NCI-H460 (cell line): ENCODE measurements at regions not wholly inside any gene's neighbourhood (a gene's known extent, or its start where the extent isn't known, plus 50 kb on each side); places are given as distances from the start of the nearest gene placed in this dataset.
"Not testable (repeated sequence)": the region's sequence is repeated elsewhere in the genome, so short reads cannot be mapped to it uniquely, and the experiment has no call there.

Source experiments
- DNase-seq: peaks from one replicate; pipeline ENCODE4 v3.0.0-alpha.2; 2016; ENCODE audit warnings: low read depth; ENCODE audit errors: extremely low read depth

DNA sequence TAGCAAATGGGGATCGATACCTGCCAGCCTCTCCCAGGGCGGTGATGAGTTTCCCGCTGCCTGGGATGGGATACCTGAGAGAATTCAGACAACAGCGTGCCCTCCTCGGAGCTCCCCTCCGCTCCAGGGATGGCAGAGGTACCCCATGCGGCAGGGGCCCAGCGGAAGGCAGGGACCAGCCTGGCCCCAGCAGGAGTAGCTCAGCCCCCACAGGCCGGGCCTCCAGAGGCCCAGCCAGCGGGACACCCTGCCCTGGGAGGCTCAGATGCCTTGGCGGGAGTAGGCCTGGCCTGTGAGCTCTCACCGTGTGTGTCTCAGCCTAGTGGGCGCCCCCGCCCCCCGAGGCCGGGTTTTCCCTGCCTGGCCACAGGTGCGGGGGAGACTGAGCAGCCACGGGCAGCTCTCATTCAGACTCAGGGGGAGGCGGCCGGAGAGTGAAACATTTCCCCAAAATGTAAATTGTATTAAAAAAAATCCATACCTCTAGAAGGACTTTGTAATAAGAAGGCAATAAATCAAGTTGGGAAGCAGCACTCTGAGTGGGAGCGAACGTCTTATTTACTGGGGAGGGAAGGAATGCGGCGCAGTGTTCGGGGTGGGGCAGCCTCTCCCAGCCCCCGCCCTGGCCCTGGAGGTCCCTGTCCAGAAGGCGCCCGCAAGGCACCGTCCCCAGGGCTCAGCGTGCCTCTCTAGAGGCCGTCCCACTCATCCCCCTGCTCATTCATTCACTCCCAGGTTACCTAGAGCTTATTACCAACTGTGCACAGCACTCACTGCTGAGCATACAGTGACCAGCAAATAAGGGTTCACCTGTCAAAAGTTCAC lies 888.0 kb downstream of the BRD1 start:
- DNase-seq = no peak

DNA sequence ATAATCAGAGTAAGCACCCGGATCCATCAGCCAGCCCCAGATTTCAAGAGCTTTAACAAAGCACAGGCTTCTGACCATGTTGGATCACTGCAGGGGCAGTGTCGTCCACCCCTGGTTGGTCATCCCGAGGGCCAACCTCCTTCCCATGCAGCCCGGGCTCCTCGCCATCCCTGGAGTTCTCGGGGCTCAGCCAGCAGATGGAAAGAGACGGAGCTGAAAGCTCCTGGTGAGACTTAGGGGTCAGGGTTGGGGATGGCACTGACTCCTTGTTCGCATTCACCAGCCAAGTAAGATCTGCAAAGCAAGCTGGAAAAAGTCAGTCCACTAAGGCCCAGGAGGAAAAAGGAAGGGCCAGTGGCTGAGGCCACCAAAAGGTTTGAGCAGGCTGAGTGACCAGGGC lies 888.9 kb downstream of the BRD1 start:
- no peak for DNase-seq

DNA sequence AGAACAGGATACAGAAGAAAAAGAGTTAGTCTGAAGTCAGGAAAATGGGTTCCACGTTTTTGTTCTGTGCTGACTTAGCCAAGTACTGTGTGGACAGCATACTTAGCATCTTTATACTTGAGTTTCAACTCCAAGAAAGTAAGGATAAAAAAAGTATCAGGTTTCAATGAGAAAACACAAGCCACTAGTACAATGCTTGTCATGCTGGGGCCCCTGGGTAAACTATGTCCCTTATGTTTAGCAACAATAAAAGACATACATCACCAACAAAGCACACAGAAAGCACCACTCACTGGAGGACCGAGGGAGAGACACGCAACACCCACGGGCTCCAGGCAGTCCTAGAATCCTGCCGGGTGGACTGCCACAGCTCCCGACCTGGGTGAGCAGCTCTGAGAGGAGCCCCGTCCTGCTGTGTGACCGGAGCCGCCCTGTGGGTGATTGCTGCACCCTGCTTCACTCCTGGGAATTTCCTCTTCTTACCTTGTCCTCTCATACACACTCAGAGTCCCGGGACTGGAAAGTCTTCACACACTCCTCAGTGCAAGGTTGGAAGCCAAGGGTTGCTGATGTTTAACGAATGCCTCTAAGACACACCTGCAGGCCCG lies 890.5 kb downstream of the BRD1 start:
- no peak for DNase-seq

DNA sequence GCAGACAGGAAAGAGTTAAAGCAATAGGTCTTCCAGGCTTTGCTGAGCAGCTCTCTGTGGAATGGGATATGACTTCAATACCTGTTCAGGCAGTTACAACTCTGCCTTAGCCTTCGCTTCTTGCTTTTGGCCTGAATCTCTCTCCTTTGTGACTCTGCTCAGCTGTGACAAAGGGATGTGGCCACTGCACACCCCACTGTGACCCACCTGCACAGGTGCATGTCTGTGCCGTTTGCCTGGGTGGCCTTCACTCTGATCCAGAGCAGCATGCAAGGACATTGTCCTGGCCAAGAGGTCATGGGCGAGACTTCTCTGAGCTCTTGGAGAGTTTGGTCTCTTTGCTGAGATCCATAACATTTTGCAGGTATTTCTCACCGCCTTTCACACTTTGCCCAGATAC lies 891.3 kb downstream of the BRD1 start:
- DNase-seq = no peak

DNA sequence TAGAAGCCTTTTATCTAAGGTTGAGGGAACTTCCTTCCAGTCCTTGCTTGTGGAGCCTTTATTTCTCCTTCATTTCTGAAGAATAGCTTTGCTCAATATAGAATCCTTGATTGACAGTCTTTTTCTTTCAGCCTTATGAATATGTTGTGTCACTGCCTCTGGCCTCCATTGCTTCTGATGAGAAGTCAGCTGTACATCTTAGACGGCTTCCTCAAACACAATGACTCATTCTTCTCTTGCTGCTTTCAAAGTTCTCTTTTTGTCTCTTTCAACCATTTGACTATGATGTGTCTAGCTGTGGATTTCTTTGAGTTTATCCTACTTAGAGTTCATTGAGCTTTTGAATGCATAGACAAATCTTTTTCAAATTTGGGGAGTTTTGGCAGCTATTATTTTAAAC lies 893.2 kb downstream of the BRD1 start:
- no peak for DNase-seq

DNA sequence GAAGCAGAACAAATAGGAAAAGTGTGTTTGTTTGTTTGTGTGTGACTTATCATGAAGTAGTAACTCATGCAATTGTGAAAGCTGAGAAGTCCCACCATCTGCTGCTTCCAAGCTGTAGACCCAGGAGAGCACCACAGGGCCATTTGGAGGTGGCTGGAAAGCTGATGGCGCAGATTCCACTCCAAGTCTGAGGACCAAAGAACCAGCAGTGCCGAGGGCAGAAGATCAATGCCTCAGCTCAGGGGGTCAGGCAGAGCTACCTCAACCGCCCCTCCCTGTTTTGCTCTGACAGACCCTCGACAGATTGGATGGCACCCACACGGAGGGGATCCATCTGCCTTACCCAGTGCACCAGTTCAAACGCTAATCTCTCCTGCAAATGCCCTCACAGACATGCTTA lies 896.2 kb downstream of the BRD1 start:
- no peak for DNase-seq

DNA sequence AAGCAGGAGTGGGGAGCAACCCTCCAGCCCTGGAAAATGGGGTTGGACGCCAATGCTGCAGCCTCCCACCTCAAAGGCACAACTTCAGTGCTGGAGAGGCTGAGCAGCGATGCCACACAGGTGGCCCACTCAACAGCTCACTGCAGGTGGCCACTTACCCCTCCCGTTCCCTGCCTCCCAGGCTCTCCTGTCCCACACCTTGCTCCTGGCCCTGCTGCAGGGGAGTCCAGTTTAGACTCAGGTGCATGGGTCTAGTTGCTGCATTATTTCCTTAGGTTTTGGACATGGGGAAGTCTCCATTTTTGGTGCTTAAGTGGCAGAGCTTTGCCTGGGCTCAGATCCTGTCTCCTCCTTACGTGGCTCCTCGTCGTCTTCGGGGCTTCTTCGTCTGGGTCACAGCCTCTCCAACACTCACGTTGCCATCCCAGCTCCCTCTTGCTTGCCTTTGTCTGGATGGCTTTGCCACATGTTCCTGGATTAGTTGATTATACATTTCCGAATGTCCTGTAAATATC lies 898.3 kb downstream of the BRD1 start:
- DNase-seq = no peak

DNA sequence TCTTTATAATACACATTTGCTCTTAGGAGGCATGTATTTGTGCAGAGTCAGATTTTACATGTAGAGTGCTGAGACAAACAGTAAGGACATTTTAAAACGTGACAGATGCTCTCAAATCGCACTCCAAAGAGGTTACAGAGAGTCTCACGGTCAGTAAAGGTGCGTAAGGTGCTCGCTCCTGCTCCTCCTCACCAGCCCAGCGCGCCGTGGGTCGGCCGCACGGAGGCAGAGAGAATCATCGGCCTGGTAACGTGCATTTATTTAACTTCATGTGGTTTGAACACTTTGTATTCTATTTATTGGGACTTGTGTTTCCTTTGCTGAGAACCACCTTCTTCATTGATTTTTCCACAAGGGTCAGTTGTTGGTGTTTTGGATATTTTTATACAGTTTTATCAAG lies 900.1 kb downstream of the BRD1 start:
- no peak for DNase-seq

DNA sequence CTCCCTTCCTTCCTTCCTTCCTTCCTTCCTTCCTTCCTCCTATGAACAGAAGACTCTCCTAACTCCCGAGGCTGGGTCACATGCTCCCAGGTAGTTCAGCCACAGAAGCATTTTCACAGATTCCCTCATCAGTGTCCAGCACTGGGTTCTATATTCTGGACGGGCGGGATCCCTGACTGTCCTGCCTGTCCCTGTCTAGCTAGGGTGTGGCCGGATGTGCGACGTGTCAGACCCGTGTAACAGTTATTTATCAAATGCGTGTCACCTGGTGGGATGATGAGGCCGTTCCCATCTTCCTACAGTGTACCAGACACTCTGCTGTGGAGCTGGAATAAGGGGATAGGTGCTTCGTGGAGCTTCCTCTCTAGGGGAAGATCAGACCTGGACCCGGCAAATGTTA lies 901.0 kb downstream of the BRD1 start:
- DNase-seq = no peak

DNA sequence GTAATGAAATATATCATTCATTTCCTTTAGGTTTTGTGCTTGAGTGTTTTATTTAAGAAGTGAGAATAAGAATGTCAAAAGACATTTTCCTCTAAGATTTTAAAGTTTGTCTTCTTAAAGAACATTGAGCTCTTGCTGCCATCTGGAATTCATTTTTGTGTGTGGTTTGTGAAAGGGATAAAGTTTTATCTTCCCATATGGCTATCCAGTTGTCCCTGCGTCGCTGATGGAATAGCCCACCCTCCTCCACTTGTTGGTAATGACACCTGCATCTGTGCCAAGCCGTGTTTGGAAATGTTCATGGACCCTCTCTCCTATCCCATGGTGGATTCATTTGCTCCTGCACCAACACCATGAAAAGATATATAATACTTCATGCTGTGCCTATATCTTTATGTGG lies 901.5 kb downstream of the BRD1 start:
- DNase-seq = no peak

DNA sequence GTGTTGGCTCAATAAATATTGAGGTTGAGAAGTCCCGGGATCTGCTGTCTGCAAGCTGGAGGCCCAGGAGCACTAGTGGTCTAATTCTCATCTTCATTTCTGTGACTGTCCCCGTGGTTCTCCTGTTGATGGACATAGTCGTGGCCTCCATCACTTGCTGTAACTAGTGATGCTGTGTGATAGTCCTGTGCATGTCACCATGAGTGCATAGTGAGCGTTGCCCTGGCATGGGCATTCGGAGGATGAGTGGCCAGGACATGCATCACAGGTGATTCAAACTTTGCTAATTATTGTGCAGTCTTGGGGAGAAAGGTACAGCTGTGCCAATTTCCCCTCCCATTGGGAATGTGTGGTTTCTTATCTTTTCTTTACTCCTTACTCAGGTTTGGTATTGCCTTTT lies 902.2 kb downstream of the BRD1 start:
- DNase-seq = no peak

DNA sequence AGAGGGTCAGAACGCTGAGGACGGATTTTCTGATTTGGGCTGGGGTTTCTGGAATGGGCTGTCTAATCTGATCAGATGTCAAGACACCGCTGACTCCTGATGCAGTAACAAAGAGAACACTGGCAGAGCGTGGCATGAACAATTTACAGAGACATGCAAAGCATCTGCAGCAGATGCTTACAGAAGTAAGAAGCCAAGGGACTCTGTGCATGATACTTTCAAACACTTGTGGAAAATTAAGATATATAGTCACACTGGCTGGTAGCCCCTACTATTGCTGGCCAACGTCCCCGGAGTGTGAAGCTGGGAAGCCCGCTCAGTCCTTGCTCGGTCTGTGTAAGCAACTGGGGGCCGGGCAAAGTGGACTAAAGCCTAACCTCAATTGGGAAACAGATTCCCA lies 903.7 kb downstream of the BRD1 start:
- DNase-seq = no peak

DNA sequence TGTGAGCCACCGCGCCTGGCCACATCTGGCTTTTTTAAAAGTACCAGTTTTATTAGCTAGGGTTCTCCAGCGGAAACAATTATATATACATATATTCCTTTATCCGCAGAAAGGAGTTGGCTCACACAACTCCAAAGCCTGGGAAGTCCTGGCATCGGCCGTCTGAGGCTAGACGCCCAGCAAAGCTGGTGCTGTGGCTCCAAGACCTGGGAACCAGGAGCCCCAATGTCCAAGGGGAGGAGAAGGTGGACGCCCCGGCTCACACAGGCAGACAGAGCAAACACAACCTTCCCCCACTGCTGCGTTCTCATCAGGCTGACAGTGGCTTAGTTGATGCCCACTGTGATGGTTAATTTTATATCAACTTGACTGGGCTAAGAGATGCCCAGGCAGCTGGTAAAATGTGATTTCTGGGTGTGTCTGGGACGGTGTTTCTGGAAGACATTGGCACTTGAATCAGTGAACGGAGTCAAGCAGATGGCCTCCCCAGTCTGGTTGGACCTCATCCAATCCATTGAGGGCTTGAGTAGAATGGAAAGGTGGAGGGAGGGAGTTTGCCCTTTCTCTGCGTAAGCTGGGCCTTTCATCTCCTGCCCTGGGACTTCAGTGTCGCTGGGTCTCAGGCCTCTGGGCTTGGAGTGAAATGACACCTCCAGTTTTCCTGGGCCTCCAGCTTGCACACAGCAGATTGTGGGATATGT lies 904.4 kb downstream of the BRD1 start:
- DNase-seq = no peak

DNA sequence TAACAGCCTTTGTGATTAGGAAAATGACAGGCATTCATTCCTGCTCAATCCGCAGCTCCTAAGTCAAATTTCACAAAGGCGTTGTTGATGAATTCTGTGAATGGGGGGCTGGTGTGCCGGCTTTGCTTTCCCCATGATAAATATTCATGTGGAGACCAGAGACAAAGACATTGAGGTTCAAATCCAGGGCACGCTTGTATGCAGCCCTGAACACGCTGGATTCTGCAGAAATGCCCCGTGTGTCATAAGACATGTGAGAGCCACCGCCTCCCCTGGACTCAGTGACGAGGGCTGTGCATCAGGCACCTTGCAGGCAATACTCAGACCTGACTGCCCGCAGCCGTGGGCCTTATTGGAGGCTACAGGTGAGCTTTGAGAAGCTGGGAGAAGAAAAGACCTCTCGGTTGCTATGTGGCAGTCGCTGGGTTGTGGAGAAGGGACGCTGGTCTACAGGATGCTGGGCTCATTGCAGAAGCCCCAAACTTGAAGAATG lies 906.2 kb downstream of the BRD1 start:
- no peak for DNase-seq

DNA sequence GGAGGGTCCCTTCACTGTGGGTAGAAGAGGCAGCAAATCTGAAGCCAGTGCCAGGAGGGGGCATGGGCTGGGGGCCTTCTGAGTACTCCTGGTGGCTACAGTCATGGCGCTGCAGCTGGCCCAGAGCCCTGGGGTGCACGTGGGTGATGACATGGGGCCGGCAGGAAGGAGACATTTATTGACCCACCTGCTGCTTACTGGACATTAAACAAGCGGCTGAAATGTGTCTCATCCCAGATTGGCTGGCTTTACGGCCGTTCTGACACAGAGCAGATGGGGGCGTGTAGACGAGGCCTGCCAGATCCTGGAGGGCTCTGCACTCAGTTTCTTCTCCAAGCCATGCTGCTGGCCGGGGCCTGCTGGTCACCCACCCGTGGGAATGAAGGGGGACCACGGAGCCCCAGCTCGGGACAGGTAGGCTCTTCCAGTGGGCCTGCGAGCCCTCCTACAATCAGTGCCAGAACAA lies 906.9 kb downstream of the BRD1 start:
- DNase-seq = no peak

DNA sequence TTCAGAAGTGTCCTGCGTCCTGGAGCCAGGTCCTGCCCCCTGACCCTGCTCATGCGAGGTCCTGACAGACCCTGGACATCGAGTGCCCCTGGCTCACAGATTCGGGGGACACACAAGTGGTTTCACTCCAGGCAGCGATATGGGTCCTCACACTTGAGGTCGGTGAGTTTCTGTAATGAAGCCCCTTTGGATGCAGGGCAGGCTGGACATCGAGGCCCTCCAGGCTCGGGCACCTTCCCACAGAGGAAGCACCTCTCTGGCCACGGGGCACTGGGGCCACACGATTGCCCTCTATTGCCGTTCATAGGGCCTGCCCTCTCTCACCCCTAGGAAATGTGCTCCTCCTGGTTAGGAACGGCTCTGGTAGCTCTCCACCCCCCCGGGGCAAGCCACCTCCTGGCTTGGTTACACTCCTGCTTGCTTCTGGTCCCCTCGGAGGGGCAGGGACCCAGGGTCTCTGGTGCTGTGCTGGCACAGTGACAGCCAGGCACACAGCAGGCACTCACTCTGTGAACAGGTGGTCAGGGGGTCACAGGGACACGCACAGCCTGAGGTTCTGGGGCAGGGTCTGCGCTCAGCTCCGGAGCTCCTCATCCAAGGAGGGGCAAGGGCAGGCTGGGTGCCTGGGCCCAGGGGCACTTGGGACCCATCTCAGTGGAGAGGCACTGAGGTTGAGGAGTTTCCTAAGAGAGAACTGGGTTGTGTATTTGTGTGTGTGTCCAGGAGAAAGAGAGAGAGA lies 907.7 kb downstream of the BRD1 start:
- DNase-seq = no peak

DNA sequence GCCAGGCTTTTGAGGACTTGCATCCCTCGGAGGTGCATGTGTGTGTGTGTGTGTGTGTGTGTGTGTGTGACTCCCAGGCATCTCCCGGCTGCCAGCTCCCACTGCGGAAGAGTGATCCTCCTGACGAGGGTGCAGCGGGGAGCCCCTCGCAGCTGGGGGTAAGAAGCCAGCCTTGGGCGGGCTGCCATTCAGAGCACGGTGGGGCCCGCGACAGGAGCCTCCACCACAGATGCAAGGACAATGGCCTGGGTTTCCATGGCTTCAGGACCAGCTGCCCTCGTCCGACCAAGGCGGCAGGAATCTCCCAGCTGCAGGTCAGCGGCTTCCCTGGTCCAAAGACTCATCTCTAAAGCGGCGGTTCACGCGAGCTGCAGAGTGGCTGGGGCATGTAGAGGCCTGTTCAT lies 908.5 kb downstream of the BRD1 start:
- no peak for DNase-seq

DNA sequence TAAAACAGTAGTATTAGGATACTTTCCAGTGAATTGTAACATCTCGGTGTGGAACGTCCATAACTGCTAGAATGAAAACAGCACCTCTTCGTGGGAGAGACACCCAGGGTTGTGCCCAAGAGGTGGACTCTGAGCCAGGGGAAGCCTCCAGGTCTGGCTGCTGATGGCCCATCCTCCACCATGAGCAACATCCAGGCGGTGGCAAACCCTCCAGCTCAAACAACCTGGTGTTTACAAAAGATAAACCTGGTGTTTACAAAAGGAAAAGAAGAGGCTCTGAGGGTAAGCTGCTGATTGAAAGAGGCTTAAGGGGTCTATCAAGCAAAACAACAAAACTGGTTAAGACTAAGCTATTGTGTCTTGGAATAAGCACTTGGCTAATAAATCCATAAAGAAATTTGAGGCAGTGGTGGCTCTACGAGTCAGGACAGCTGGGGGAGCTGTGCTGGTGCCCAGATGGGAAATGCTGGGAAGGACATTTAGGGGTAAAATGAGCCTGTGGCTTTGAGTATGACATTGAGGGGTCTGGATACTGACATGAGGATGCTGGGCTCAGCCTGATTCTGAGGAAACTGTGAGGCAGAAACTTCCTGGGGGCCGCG lies 909.0 kb downstream of the BRD1 start:
- no peak for DNase-seq

DNA sequence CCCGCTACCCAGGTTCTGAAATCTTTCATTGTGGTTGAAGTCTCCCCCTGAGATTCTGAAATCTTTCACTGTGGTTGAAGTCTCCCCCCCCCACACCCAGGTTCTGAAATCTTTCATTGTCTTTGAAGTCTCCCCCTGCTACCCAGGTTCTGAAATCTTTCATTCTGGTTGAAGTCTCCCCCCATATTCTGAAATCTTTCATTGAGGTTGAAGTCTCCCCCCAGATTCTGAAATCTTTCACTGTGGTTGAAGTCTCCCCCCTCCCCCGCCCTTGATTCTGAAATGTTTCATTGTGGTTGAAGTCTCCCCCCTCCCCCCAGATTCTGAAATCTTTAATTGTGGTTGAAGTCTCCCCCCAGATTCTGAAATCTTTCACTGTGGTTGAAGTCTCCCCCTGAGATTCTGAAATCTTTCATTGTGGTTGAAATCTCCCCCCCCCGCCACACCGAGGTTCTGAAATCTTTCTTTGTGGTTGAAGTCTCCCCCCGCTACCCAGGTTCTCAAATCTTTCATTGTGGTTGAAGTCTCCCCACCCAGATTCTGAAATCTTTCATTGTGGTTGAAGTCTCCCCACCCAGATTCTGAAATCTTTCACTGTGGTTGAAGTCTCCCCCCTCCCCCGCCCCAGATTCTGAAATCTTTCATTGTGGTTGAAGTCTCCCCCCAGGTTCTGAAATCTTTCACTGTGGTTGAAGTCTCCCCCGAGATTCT lies 915.2 kb downstream of the BRD1 start:
- DNase-seq = not testable (repeated sequence)

DNA sequence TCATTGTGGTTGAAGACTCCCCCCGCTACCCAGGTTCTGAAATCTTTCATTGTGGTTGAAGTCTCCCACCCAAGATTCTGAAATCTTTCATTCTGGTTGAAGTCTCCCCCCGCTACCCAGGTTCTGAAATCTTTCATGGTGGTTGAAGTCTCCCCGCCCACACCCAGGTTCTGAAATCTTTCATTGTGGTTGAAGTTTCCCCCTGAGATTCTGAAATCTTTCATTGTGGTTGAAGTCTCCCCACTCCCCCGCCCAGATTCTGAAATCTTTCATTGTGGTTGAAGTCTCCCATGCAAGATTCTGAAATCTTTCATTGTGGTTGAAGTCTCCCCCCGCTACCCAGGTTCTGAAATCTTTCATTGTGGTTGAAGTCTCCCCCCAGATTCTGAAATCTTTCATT lies 916.0 kb downstream of the BRD1 start:
- DNase-seq = not testable (repeated sequence)
